ENCODE measurements at regions not wholly inside any gene's neighbourhood (a gene's known extent, or its start where the extent isn't known, plus 50 kb on each side); places are given as distances from the start of the nearest gene placed in this dataset.

GRCh38 chr20:40805592-40805991 lies 116.6 kb upstream of the MAFB start:
- Histone ChIP-seq H3K79me2 (ENCODE audit: control insufficient read depth in 1 of 2, insufficient read depth in 2 of 2, low read length in 2 of 2) (no peaks in the 10 kb centered on the region), H2BK20ac (ENCODE audit: low read length) (no peak overlapping the region), H2BK120ac (replicated peaks; ENCODE audit: low read depth, low read length) (no peak overlapping the region), H3K4me2 (ENCODE audit: insufficient read depth in 1 of 2, low read depth in 2 of 2, low read length in 2 of 2) (no peak overlapping the region), H3K36me3 (ENCODE audit: control insufficient read depth in 2 of 4, insufficient read depth in 4 of 4, low read length in 3 of 4) (no peaks in the 10 kb centered on the region), H2BK5ac (ENCODE audit: low read depth, low read length) (no peak overlapping the region), H4K91ac (replicated peaks; ENCODE audit: insufficient read length, low read length) (no peak overlapping the region), H2AK5ac (ENCODE audit: low read depth, low read length) (no peak overlapping the region), H3K23ac (ENCODE audit: insufficient read length) (no peak overlapping the region), H3K4me3 (ENCODE audit: extremely low read depth in 1 of 4, insufficient read depth in 2 of 4, low read depth in 3 of 4, low read length in 4 of 4) (no peak overlapping the region), H2AFZ (ENCODE audit: low read length) (no peak overlapping the region), H3K9me3 (ENCODE audit: insufficient read depth in 2 of 2, low read depth in 1 of 2, low read length in 1 of 2) (no peaks in the 10 kb centered on the region), H3K14ac (ENCODE audit: insufficient read length) (no peak overlapping the region), H3K79me1 (ENCODE audit: low read depth, low read length) (no peaks in the 10 kb centered on the region), H3K27me3 (replicated peaks in 1 of 4; ENCODE audit: control insufficient read depth in 3 of 4, extremely low read depth in 1 of 4, insufficient read depth in 3 of 4, low read length in 3 of 4) (no peaks in the 10 kb centered on the region; a peak in 1 of 7 replicates), H4K5ac (ENCODE audit: insufficient read length, low read depth, low read length) (no peak overlapping the region), H3K18ac (ENCODE audit: extremely low read depth, low read length) (no peak overlapping the region), H3K56ac (replicated peaks; ENCODE audit: insufficient read length, low read depth, low read length) (no peak overlapping the region), H2BK12ac (ENCODE audit: low read depth, low read length) (no peak overlapping the region), H2BK15ac (ENCODE audit: low read length) (no peak overlapping the region), H4K20me1 (replicated peaks in 1 of 2; ENCODE audit: control insufficient read depth in 1 of 2, insufficient read depth in 2 of 2, low read length in 2 of 2) (no peaks in the 10 kb centered on the region), H4K8ac (ENCODE audit: extremely low read depth, insufficient read depth, low read length) (no peak overlapping the region), H3K23me2 (ENCODE audit: low read depth, low read length) (no peaks in the 10 kb centered on the region), H3K4me1 (replicated peaks in 1 of 4; ENCODE audit: control insufficient read depth in 3 of 4, insufficient read depth in 4 of 4, low read length in 3 of 4) (no peaks in the 10 kb centered on the region), H3K4ac (replicated peaks; ENCODE audit: insufficient read length, low read depth, low read length) (no peak overlapping the region), H3K27ac (ENCODE audit: low read depth, low read length) (no peak overlapping the region), H3K9ac (replicated peaks in 1 of 4; ENCODE audit: extremely low read depth in 1 of 4, low read depth in 3 of 4, low read length in 3 of 4) (no peak overlapping the region)
- no peak for DNase-seq (ENCODE audit: low read depth in 1 of 2, low spot score in 2 of 2)
- WGBS, 2 experiments (ENCODE audit: extremely low coverage in 1 of 2, insufficient coverage in 1 of 2, insufficient read length in 1 of 2, insufficient replicate concordance in 2 of 2, low coverage in 1 of 2, low lambda C conversion rate in 2 of 2, missing lambda C conversion rate in 1 of 2), result 92% methylated on average over 3 of the region's 3 CpGs; no CpG with 5 or more reads in 1 of the 2 experiments
- ChIA-PET CTCF (ENCODE audit: partially characterized antibody) (interaction anchor here (1.5 to 3.5 kb wide), 2 partner anchors 8 to 24 kb away, joined by 4 to 20 read pairs; no protein-coding TSS in a partner anchor), POLR2A (ENCODE audit: partially characterized antibody) (interaction anchor here (1.1 kb wide), 1 partner anchor 8 kb away, joined by 4 read pairs; no protein-coding TSS in a partner anchor)
- no peak for FAIRE-seq
- TF ChIP-seq SRF (IDR thresholded peaks at IDR 0.05; ENCODE audit: low read depth, low read length) (no peak), FOSL1 (IDR thresholded peaks at IDR 0.05; ENCODE audit: insufficient read depth, low read depth, low read length) (no peak), SIX5 (IDR thresholded peaks at IDR 0.05; ENCODE audit: low read depth, low read length) (no peak), TEAD4 (IDR thresholded peaks at IDR 0.05; ENCODE audit: low read depth, low read length) (no peak), HDAC2 (IDR thresholded peaks at IDR 0.05; ENCODE audit: borderline replicate concordance in 1 of 2, low read depth in 2 of 2, low read length in 2 of 2) (no peak), PHF8 (conservative IDR thresholded peaks at IDR 0.05; ENCODE audit: low read depth, low read length) (no peak), MAFK (IDR thresholded peaks at IDR 0.05; ENCODE audit: low read depth, low read length) (no peak), POLR2A (IDR thresholded peaks at IDR 0.05; ENCODE audit: control extremely low read depth in 1 of 2, low read depth in 2 of 2, low read length in 2 of 2) (no peak), EGR1 (IDR thresholded peaks at IDR 0.05; ENCODE audit: borderline replicate concordance, low read depth, low read length) (no peak), CTBP2 (IDR thresholded peaks at IDR 0.05; ENCODE audit: borderline replicate concordance, insufficient read depth, insufficient read length, low read length) (no peak), SP4 (IDR thresholded peaks at IDR 0.05; ENCODE audit: low read length) (no peak), NANOG (IDR thresholded peaks at IDR 0.05; ENCODE audit: insufficient read depth, low read depth, low read length, poor library complexity, severe bottlenecking) (no peak), RNF2 (IDR thresholded peaks at IDR 0.05; ENCODE audit: borderline replicate concordance, low read depth, low read length, missing control alignments, poor library complexity, severe bottlenecking) (no peak), SAP30 (IDR thresholded peaks at IDR 0.05; ENCODE audit: insufficient read depth, insufficient replicate concordance, low read length) (no peak), JUND (IDR thresholded peaks at IDR 0.05; ENCODE audit: low read length) (no peak)
